IPS DF 6.9 (cell line): ENCODE measurements at regions not wholly inside any gene's neighbourhood (a gene's known extent, or its start where the extent isn't known, plus 50 kb on each side); places are given as distances from the start of the nearest gene placed in this dataset.

ENCODE experiments used
- DNase-seq: peaks from one replicate; pipeline ENCODE4 v3.0.0-alpha.2; 2013; ENCODE audit warnings: low read depth, low spot score
- H3K27ac ChIP-seq: one replicate; pipeline ENCODE4 v1.5.1; 2013; ENCODE audit warnings: low read length, control low read depth
- H3K27me3 ChIP-seq: 2 replicates; pipeline ENCODE4 v1.6.1; 2013; ENCODE audit warnings: mild to moderate bottlenecking, low read length; ENCODE audit not compliant: control insufficient read depth, insufficient read depth
- H3K36me3 ChIP-seq: 2 replicates; pipeline ENCODE4 v1.6.1; 2013; ENCODE audit warnings: low read length; ENCODE audit not compliant: control insufficient read depth, insufficient read depth
- H3K4me1 ChIP-seq: 2 replicates; pipeline ENCODE4 v1.6.1; 2013; ENCODE audit warnings: low read length; ENCODE audit not compliant: control insufficient read depth, insufficient read depth
- H3K4me3 ChIP-seq: 2 replicates; pipeline ENCODE4 v1.5.1; 2013; ENCODE audit warnings: mild to moderate bottlenecking, low read length
- H3K9me3 ChIP-seq: 2 replicates; pipeline ENCODE4 v1.6.1; 2013; ENCODE audit warnings: low read length, inconsistent platforms; ENCODE audit not compliant: control insufficient read depth, insufficient read depth
- WGBS: extraction: QIAGEN DNeasy Blood & Tissue Kit; methylation state at CpG from one replicate; pipeline ENCODE4 v1.1.7; 2013; ENCODE audit warnings: mixed read lengths, missing lambda C conversion rate; ENCODE audit not compliant: insufficient read length, insufficient coverage; 5-methylcytosine and 5-hydroxymethylcytosine counted together

DNA sequence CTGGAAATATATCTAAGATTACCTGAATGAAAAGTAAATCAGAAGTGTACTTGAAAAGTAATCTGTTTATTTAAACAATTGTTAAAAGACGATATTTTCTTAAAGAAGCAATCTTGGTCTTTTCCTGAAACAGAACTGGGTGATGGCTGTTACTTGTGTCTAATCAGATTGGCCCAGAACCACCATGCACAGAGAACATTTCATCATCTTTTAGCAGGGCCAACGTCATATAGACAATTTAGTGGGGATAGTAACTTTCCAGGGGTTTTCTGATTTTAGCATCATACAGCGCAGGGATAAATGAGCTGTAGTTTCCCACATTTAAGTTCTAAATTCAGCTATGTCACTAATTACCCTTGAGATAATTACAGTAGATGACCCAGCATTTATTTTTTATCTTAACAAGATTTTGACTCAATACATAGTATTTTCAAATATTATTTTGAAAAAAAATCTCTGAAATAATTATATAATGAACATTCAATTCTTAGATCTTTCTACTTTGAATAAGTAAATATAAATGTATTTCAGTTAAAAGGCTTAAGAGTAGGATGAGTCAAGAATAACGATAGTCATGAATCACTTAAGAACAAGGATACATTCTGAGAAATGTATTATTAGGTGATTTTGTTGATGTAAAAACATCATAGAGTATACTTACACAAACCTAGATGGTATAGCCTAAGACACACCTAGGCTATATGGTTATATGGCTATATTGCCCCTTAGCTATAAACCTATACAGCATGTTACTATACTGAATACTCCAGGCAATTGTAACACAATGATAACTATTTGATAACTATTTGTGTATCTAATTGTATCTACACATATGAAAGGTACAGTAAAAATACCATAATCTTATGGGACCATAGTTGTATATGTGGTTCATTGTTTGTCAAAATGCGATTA, 103.8 kb upstream of the MME start:
- H3K4me3 ChIP-seq, result no peak overlapping the region
- H3K27ac ChIP-seq, result no peak overlapping the region
- H3K9me3 ChIP-seq, result no peaks in the 10 kb centered on the region
- no CpG with 5 or more reads among the region's 5 CpGs for WGBS
- no peaks in the 10 kb centered on the region for H3K27me3 ChIP-seq
- no peaks in the 10 kb centered on the region for H3K36me3 ChIP-seq
- H3K4me1 ChIP-seq, result no peaks in the 10 kb centered on the region
- DNase-seq, result no peak

GRCh38 chr3:154973851-154974250, 106.3 kb upstream of the MME start:
- H3K4me1 ChIP-seq, result no peaks in the 10 kb centered on the region
- H3K36me3 ChIP-seq, result no peaks in the 10 kb centered on the region
- no CpG with 5 or more reads among the region's 3 CpGs for WGBS
- no peak overlapping the region for H3K27ac ChIP-seq
- DNase-seq, result no peak
- H3K27me3 ChIP-seq, result no peaks in the 10 kb centered on the region
- H3K4me3 ChIP-seq, result no peak overlapping the region
- H3K9me3 ChIP-seq, result no peaks in the 10 kb centered on the region

DNA sequence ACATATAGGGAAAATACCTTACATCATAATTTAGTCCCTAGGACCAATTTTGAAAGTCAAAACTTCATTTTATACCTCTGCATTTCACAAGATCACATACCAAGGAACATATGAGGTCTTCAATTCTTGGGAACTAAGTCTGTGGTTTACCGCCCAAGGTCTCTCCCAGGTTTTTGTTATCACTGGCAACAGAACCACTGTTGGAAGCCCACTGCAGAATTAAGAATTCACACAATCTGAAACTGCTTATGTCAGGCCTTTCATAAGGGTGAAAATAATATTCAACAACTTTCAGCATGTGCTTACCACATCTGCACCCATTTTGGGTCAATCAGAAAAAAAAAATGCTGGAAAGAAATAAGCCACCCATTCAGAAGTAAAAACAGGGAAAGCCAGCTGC, 107.2 kb upstream of the MME start:
- WGBS, result no CpG with 5 or more reads among the region's 1 CpG
- Histone ChIP-seq H3K27me3 (no peaks in the 10 kb centered on the region), H3K9me3 (no peaks in the 10 kb centered on the region), H3K4me3 (no peak overlapping the region), H3K4me1 (no peaks in the 10 kb centered on the region), H3K36me3 (no peaks in the 10 kb centered on the region), H3K27ac (no peak overlapping the region)
- no peak for DNase-seq

GRCh38 chr3:154971771-154972326, 108.3 kb upstream of the MME start:
- Histone ChIP-seq H3K27me3 (no peaks in the 10 kb centered on the region), H3K4me3 (no peak overlapping the region), H3K27ac (no peak overlapping the region), H3K9me3 (no peaks in the 10 kb centered on the region), H3K4me1 (no peaks in the 10 kb centered on the region), H3K36me3 (no peaks in the 10 kb centered on the region)
- no peak for DNase-seq
- WGBS, result no CpG with 5 or more reads among the region's 2 CpGs

- no peak for DNase-seq
- H3K27ac ChIP-seq, result no peak overlapping the region
- H3K9me3 ChIP-seq, result no peaks in the 10 kb centered on the region
- no peaks in the 10 kb centered on the region for H3K36me3 ChIP-seq
- H3K4me1 ChIP-seq, result no peaks in the 10 kb centered on the region
- no peaks in the 10 kb centered on the region for H3K27me3 ChIP-seq
- H3K4me3 ChIP-seq, result no peak overlapping the region
- WGBS, result no CpG with 5 or more reads among the region's 7 CpGs
Observed at GRCh38 chr3:154971341-154971740, 108.8 kb upstream of the MME start.

GRCh38 chr3:154970797-154971196, 109.3 kb upstream of the MME start:
- Histone ChIP-seq H3K4me3 (no peak overlapping the region), H3K27ac (no peak overlapping the region), H3K9me3 (no peaks in the 10 kb centered on the region), H3K4me1 (no peaks in the 10 kb centered on the region), H3K27me3 (no peaks in the 10 kb centered on the region), H3K36me3 (no peaks in the 10 kb centered on the region)
- no peak for DNase-seq
- WGBS, result no CpG with 5 or more reads among the region's 3 CpGs

DNA sequence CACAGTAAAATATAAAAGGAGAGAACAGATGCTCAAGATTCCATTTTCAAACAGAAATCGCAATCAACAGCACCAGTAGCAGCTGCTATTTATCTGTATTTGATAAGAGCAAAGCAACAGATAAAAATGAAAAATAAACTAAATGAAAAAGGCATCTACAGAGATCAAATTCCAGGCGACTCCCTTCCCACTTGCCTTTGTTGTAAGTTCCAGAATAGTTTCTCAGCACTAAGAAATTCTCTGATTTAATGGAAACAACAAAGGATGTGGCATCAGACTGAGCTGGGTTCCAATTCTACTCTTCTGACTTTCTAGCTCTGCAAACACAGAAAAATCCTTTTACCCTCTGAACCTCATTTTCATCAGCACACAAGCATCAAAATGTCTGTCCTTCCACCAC, 110.8 kb upstream of the MME start:
- Histone ChIP-seq H3K36me3 (no peaks in the 10 kb centered on the region), H3K4me3 (no peak overlapping the region), H3K9me3 (no peaks in the 10 kb centered on the region), H3K4me1 (no peaks in the 10 kb centered on the region), H3K27me3 (no peaks in the 10 kb centered on the region), H3K27ac (no peak overlapping the region)
- DNase-seq, result no peak
- no CpG with 5 or more reads among the region's 2 CpGs for WGBS

GRCh38 chr3:154967090-154967489, 113.0 kb upstream of the MME start:
- Histone ChIP-seq H3K27ac (no peak overlapping the region), H3K4me1 (no peaks in the 10 kb centered on the region), H3K4me3 (no peak overlapping the region), H3K27me3 (no peaks in the 10 kb centered on the region), H3K36me3 (no peaks in the 10 kb centered on the region), H3K9me3 (no peaks in the 10 kb centered on the region)
- no peak for DNase-seq

DNA sequence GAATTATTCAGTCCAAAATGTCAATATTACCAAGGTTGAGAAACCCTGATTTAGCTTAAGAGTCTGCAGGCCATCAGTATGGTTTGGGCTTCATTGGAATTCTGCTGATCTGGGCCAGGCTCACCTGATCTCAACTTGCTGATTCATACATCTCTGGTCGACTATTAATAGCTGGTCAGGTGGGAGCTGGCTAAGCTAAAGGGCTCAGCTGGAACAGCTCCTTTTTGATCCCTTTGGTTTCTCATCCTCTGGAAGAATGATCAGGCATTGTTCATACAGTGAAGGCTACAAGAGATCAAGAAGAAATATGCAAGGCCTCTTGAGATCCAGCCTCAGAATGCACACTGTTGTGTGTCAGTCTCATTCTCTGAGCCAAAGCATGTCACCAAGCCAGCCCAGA, 123.3 kb upstream of the MME start:
- H3K4me3 ChIP-seq, result no peak overlapping the region
- H3K9me3 ChIP-seq, result no peaks in the 10 kb centered on the region
- no peaks in the 10 kb centered on the region for H3K36me3 ChIP-seq
- no CpG with 5 or more reads among the region's 1 CpG for WGBS
- DNase-seq, result no peak
- no peak overlapping the region for H3K27ac ChIP-seq
- no peaks in the 10 kb centered on the region for H3K27me3 ChIP-seq
- no peaks in the 10 kb centered on the region for H3K4me1 ChIP-seq

DNA sequence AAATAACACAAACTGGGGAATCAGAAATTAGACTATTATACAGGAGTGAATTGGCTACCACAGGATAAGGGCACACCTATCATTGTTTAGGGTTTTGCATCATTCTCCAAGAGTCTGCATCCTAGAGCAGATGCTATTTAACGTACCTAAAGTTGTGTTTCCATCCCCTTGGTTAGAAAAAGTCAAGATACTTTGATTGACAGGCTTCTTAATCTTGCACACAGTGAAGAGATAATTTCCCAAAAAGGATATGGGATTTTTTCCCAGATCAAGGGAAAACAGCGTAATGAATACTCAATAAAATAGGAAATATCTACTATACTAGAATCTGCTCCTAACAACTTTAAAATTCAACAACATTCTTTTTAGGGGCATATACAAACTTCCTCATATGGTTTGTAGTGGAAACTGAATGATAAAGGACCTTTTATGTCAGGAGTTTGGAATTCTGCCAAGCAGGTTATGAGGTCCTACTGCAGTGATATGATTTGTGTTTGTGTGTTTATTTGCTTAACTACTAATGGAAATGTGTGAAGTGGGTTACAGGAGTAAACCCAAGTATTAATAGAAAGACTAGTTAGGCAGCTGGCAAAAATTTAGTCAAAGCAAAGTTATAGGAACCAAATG, 124.1 kb upstream of the MME start:
- no peaks in the 10 kb centered on the region for H3K4me1 ChIP-seq
- H3K9me3 ChIP-seq, result no peaks in the 10 kb centered on the region
- H3K36me3 ChIP-seq, result no peaks in the 10 kb centered on the region
- H3K27me3 ChIP-seq, result no peaks in the 10 kb centered on the region
- H3K27ac ChIP-seq, result no peak overlapping the region
- no peak overlapping the region for H3K4me3 ChIP-seq
- DNase-seq, result no peak
- WGBS, result no CpG with 5 or more reads among the region's 2 CpGs
